Renal cortex interstitium (tissue), 11 donors: ENCODE measurements at regions not wholly inside any gene's neighbourhood (a gene's known extent, or its start where the extent isn't known, plus 50 kb on each side); places are given as distances from the start of the nearest gene placed in this dataset.

Source experiments
- DNase-seq, 11 donors: peaks; one replicate each; pipeline ENCODE4 v3.0.0-alpha.2; 2013; ENCODE audit warnings: low read depth in 9 of 11, low spot score in 4 of 11; ENCODE audit errors: extremely low read depth in 1 of 11

DNA sequence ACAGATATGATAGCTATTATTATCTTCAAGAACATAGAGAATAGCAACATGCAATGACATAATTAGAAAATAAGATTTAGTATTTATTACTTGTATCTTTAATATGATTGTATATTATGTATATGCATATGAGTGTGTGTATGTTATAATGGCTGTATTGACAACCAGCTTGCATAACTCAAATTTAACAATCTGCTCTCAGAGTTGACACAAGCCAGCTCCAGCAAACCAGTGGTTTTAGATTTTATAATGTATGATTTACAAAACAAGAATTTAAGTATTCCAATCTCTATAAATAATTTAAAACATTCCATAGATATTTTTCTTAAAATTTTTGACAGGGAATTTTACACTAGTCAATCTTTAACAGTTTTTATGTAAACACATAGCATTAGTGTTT, 935.9 kb upstream of the EPHA5 start:
- DNase-seq, result no peak

DNA sequence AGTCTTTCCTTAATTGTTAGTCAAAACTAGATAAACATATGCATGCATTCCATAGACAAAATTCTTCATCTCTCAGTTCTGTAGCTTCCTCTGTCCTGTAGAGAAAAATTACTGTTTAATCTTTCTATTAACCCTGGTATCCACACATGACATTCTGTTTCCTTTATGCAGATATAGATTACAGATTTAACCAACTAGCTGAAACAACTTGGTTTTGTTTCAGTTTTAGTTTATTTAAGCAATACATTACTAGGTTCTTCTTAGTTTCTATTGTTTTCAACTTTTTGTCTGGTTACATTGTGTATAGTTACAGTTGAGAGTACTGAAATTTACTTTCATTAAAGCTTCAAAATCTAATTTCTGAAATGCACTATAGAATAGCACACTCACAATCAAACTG, 933.9 kb upstream of the EPHA5 start:
- no peak for DNase-seq

- DNase-seq, result no peak
Measured at GRCh38 chr4:66602622-66603021, 932.3 kb upstream of the EPHA5 start.

- DNase-seq, result no peak
Measured at GRCh38 chr4:66591968-66592367, 921.7 kb upstream of the EPHA5 start.

- no peak for DNase-seq
Measured at GRCh38 chr4:66590488-66591215, 920.4 kb upstream of the EPHA5 start.

DNA sequence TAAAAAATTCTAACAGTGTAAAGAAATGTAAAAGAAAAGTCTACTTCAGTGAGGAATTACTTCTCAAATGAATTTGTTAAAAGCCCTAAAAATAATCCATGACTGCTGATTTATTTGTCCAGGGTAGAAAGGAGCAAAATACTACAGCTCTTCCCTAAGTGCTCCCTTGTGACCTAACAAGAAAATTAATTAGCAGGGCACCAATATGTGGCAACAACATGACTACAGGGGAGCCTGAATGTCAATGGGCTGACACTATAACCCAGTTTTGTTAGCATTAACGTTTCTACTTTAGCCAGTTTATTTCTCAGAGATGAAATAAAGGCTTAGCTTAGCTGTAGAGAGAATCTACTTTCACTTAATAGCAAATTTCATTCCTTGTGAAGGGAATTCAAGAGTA, 918.9 kb upstream of the EPHA5 start:
- DNase-seq, result no peak

GRCh38 chr4:66585767-66586166, 915.5 kb upstream of the EPHA5 start:
- DNase-seq, result no peak

DNA sequence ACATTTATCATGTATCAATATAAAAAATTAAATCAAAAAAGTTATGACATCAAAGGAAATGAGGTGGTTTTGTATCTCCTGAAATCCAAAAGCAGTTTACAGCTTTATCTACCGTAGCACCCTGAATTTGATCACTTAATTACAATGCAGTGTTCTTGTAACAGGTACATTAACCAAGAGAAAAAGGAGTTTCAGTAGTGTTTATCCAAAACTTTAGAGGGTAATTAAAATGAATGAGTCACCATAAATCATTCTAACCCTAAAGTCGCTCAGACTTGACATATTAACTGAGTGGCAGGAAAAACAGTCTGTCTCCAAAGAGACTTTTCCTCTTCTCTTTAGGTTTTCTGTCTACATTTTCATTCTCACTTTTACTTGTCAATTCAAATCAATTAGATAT, 907.6 kb upstream of the EPHA5 start:
- DNase-seq, result peak in 6 of 11 donors; percentile 4 to 24 (median 16)

DNA sequence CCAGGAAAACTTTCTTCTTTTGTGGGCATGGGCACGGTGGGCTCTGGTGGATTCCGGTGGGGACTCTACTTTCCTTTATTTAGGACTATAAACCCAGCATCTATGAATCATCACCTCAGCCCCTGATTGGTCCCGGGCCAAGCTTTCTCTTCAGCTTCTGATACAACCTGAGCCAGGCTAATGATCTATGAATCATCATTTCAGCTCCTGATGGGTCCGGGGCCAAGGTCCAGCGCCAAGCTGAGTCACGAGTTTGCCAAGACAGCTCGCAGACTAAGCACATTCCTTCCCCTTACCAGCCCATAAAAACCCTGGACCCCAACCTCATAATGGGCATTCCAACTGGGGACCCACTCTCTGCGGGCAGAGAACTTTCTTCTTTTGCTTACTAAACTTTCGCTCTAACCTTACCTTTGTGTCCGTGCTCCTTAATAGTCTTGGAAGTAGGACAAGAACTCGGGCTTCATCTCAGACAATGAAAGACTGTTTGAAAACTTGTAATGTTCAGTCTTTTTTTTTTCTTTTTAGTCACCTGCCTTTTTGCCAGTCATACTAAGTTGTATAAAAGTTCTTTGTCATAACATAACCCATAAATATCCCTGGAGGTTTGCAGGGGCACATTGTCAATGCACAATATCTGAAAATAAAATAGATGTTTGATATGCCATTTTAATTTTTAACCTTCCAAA, 904.9 kb upstream of the EPHA5 start:
- peak in 1 of 11 donors; percentile 9 for DNase-seq

DNA sequence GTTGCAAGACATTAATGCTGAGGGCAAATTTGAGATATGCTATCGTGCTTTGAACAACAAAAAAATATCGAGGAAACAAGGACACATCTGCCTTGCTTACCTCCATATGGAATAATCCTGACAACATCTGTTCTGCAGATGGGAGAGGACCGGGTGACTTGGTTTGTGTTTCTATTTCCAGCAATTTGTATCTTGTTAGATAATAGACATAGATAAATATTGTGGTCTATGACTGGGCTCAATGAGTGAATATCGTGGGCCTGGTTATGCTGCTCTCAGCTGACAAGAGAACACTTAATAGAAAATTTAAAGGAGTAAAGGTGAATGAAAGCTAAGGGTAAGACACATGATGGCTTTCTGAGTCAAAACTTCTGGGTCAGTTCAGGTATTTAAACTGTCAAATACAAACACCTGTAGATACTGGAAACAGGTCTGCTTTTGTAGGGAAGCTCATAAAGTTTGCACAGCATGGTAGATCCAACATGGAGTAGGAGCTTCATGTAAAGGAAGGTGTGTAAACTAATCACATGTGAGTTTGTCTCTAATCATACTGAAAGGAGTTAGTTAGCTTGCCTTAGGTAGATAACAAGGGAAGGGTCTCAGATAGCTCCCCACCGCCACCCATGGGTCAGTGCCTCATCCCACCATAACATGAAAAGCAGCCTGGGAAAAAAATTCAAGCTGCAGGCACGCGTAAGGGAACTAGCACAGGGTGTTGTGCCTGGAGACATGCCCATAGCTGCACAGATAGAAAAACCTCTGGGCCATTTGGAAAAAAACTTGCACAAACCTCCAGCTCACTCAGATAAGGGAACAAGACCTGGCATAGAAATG, 904.1 kb upstream of the EPHA5 start:
- no peak for DNase-seq

DNA sequence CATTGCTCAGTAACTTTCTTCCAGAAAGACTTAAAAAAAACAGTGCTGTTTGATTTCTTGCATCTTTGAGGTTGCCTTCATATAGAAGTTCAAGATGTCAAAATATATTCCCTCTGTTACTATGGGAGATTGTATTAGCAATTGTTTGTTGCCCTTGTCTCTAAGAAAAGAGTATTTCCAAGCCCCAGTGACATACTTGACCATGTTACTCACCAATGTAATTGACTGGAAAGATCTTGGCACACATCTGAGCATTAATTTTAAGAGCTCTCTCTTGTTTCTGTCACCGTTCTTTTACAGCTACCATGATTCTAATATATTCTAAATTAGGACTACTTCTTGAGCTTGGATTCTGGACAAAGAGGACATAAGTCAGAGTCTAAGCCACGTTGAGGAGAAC, 902.7 kb upstream of the EPHA5 start:
- DNase-seq, result no peak

- DNase-seq, result no peak
Measured at GRCh38 chr4:66571145-66571695, 900.9 kb upstream of the EPHA5 start.

DNA sequence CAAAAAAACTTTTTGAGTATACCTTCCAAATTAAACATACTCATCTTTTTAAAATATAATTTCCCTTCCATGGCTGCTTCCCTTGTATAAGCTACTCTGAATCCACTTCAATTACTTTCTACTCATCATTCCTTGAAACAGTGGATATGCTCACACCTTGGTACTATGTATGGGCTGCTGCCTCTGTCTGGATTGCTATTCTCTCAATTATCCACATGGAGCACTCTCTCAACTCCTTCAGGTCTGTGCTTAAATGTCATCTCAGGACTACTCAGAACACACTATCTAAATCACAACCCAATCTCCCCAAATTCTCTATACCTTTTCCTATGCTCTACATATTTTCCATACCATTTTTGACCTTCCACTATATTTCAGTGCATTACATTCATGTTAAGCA, 898.9 kb upstream of the EPHA5 start:
- no peak for DNase-seq

DNA sequence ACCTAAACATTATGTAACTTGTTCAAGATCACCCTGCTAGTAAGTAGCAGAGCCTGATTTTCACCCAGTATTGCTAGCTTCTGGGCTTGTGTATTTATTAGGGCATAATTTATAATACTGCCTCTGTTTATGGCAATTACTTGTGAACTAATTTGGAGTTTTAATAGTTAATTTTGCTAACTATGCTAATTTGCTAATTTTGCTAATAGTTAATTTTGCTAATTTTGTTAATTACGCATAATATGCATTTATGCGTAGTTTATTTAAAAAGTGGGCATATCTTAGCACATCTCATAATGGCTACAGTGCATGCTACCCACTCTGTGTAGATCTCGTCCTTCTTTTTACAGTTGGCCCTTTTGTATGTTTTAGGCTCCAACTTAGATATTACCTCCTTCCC, 898.1 kb upstream of the EPHA5 start:
- no peak for DNase-seq

- DNase-seq, result no peak
Measured at GRCh38 chr4:66568001-66568400, 897.7 kb upstream of the EPHA5 start.

- no peak for DNase-seq
Measured at GRCh38 chr4:66567551-66567950, 897.3 kb upstream of the EPHA5 start.

- no peak for DNase-seq
Measured at GRCh38 chr4:66565801-66566200, 895.5 kb upstream of the EPHA5 start.

DNA sequence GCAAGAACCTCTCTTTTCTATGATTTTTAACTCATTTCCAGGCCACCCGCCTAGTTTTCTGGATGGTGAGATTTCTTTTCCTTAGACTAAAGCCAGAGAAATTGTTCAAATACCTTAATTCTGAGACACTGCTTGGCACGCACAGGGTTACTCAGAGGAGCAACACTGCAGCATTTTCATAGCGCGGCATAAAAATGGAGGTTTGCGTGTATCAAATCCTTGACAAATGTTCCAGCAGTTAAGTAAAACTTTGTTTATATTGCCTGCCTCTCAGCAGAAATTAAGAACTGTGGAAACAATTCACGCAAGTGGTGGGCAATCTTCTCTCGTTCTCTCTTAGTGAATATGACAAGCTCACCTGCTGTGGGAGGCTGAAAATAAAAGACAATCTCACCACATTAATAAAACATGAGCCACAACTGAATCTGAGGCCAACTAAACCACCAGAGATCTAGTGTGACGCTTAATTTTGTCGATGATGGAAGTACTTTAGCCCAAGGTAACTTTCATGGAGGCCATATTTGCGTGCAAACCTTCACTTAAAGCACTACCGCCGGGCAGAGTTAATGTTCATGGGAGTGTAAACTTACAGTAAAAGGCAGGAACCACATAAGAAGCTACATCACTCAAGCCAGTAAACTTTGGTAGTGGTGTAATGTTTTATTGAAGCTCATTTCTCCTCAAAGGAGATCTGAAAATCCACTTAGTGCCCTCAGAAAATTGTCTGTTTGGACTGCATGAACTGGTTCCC, 894.8 kb upstream of the EPHA5 start:
- no peak for DNase-seq

DNA sequence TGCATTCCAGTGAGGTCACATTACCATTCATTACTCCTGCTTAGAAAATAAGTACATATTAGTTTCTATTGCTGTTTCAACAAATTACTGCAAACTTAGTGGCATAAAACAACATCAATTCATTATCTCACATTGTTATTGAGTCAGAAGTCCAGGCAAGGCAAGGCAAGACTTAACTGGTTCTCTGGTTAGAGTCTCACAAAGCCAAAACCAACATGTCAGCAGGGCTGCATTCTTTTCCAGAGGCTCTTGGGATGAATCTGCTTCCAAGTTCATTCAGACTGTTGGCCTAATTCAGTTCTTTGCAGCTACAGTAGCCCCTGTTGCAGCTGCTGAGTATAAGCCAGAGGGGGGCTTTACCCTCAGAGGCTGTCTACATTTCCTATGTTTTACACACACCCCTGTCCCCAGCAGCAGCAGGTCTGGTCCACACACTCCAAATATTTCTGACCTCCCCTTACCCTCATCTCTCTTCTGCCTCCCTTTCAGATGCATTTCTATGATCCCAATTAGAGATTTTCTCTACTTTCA, 892.1 kb upstream of the EPHA5 start:
- DNase-seq, result no peak
